ENCODE measurements at regions not wholly inside any gene's neighbourhood (a gene's known extent, or its start where the extent isn't known, plus 50 kb on each side); places are given as distances from the start of the nearest gene placed in this dataset.
A peak's percentile ranks its signal among the peaks of the same experiment; 100 is the strongest.
"Not testable (repeated sequence)": the region's sequence is repeated elsewhere in the genome, so short reads cannot be mapped to it uniquely, and the experiment has no call there.

- H3K4me3 ChIP-seq; H3K9me3 ChIP-seq; H3K27me3 ChIP-seq; H3K36me3 ChIP-seq; H3K4me1 ChIP-seq; H3K27ac ChIP-seq; DNase-seq; intact Hi-C loops (cut with DNase I; ENCODE audit: low total_unique reads): not testable (repeated sequence)
Observed at GRCh38 chrX:3824008-3824407, 110.6 kb upstream of the PRKX start.

DNA sequence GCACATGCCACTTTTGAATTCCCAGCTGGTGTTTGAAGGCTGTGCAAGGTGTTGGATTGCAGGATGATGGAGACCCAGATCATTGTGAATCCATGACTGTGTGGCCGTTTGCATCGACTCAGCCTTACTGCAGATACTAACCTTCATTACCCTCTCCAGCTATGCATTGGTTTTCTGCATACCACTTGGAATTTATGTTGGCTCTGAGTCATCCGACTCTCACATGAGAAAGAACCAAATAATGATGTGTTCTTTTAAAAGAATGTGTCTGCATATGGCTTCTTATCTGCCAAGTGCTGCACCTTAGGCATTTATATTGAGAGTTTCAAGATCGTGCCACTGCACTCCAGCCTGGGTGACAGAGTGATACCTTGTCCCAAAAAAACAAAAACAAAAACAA lies 106.7 kb upstream of the PRKX start:
- H3K4me3 ChIP-seq, result no peak overlapping the region
- peaks cover 0 to 6% (median 3%) of the 10 kb centered on the region in 4 donors for H3K4me1 ChIP-seq
- H3K27ac ChIP-seq, result no peak overlapping the region
- H3K9me3 ChIP-seq, result no peaks in the 10 kb centered on the region
- DNase-seq, result no peak
- no peaks in the 10 kb centered on the region for H3K27me3 ChIP-seq
- TF ChIP-seq, protein P1, sequence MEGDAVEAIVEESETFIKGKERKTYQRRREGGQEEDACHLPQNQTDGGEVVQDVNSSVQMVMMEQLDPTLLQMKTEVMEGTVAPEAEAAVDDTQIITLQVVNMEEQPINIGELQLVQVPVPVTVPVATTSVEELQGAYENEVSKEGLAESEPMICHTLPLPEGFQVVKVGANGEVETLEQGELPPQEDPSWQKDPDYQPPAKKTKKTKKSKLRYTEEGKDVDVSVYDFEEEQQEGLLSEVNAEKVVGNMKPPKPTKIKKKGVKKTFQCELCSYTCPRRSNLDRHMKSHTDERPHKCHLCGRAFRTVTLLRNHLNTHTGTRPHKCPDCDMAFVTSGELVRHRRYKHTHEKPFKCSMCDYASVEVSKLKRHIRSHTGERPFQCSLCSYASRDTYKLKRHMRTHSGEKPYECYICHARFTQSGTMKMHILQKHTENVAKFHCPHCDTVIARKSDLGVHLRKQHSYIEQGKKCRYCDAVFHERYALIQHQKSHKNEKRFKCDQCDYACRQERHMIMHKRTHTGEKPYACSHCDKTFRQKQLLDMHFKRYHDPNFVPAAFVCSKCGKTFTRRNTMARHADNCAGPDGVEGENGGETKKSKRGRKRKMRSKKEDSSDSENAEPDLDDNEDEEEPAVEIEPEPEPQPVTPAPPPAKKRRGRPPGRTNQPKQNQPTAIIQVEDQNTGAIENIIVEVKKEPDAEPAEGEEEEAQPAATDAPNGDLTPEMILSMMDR (IDR thresholded peaks at IDR 0.05), result no peak
- H3K36me3 ChIP-seq, result peaks cover 0 to 6% (median 0%) of the 10 kb centered on the region in 3 donors
- intact Hi-C loops (cut with DNase I; ENCODE audit: low total_unique reads), result no loop called here

DNA sequence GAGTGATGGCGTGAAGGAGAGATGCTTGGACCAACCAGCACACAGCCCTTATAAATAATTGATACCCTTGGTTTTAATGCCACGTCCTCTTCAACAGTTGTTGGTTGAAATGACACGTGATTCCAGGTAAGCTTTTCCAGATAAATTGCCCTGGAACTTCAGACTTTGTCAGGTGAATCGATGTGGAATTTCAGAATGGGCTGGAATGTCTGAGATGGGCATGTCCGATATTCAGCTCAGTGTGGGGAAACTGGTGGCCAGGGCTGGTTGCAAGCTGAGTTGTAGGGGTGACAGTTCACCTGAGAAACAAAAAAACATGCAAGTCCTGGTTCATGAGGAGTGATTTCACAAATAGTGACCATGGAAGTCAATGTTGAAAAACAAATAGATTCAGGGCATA lies 104.0 kb upstream of the PRKX start:
- H3K27me3 ChIP-seq; H3K27ac ChIP-seq; H3K36me3 ChIP-seq; H3K9me3 ChIP-seq; DNase-seq; intact Hi-C loops (cut with DNase I; ENCODE audit: low total_unique reads); H3K4me3 ChIP-seq: not testable (repeated sequence)
- peaks cover 0 to 20% (median 6%) of the 10 kb centered on the region in 4 donors for H3K4me1 ChIP-seq

- peak overlapping the region; percentile 82 to 85 for H3K4me3 ChIP-seq
- no peaks in the 10 kb centered on the region for H3K9me3 ChIP-seq
- intact Hi-C loops (cut with DNase I; ENCODE audit: low total_unique reads), result no loop called here
- H3K27ac ChIP-seq, result peak overlapping the region; percentile 91 to 96
- TF ChIP-seq, protein P1 (IDR thresholded peaks at IDR 0.05), result no peak
- peak; percentile 42 to 67 for DNase-seq
- no peaks in the 10 kb centered on the region for H3K27me3 ChIP-seq
- H3K4me1 ChIP-seq, result peaks cover 0 to 20% (median 6%) of the 10 kb centered on the region in 4 donors
- no peaks in the 10 kb centered on the region for H3K36me3 ChIP-seq
Observed at GRCh38 chrX:3815896-3816664, 102.6 kb upstream of the PRKX start.

- intact Hi-C loops (cut with DNase I; ENCODE audit: low total_unique reads), result no loop called here
- TF ChIP-seq, protein P1 (IDR thresholded peaks at IDR 0.05), result no peak
- no peaks in the 10 kb centered on the region for H3K36me3 ChIP-seq
- H3K27ac ChIP-seq, result no peak overlapping the region
- peaks cover 0 to 17% (median 4%) of the 10 kb centered on the region in 4 donors for H3K4me1 ChIP-seq
- no peaks in the 10 kb centered on the region for H3K9me3 ChIP-seq
- no peak for DNase-seq
- no peak overlapping the region for H3K4me3 ChIP-seq
- H3K27me3 ChIP-seq, result no peaks in the 10 kb centered on the region
Observed at GRCh38 chrX:3811331-3812311, 98.2 kb upstream of the PRKX start.

- H3K4me1 ChIP-seq, result peaks cover 0 to under 1% (median 0%) of the 10 kb centered on the region in 4 donors
- H3K27me3 ChIP-seq, result no peaks in the 10 kb centered on the region
- no peaks in the 10 kb centered on the region for H3K36me3 ChIP-seq
- intact Hi-C loops (cut with DNase I; ENCODE audit: low total_unique reads), result loop anchor here (5.0 kb wide), 1 partner anchor 156 kb away; no protein-coding TSS in a partner anchor
- H3K4me3 ChIP-seq, result no peak overlapping the region
- H3K9me3 ChIP-seq, result no peaks in the 10 kb centered on the region
- TF ChIP-seq, protein P1 (IDR thresholded peaks at IDR 0.05), result no peak
- H3K27ac ChIP-seq, result no peak overlapping the region
- no peak for DNase-seq
Observed at GRCh38 chrX:3807906-3808305, 94.5 kb upstream of the PRKX start.

Measured in tibial artery (tissue), 4 donors.